Fibroblast of the conjunctiva (primary cell): ENCODE measurements at regions not wholly inside any gene's neighbourhood (a gene's known extent, or its start where the extent isn't known, plus 50 kb on each side); places are given as distances from the start of the nearest gene placed in this dataset.

ENCODE experiments used
- DNase-seq: peaks from one replicate; pipeline ENCODE4 v3.0.0-alpha.2; 2010; ENCODE audit warnings: low read depth

GRCh38 chr11:116115801-116116200, 611.6 kb upstream of the CADM1 start:
- DNase-seq: no peak

- DNase-seq: no peak
Measured at GRCh38 chr11:116114198-116114651, 610.0 kb upstream of the CADM1 start.

GRCh38 chr11:116112087-116112935, 608.1 kb upstream of the CADM1 start:
- DNase-seq: no peak

GRCh38 chr11:116111546-116111945, 607.3 kb upstream of the CADM1 start:
- no peak for DNase-seq

GRCh38 chr11:116110802-116111201, 606.6 kb upstream of the CADM1 start:
- DNase-seq: no peak

GRCh38 chr11:116110356-116110755, 606.1 kb upstream of the CADM1 start:
- DNase-seq: no peak

GRCh38 chr11:116109228-116109627, 605.0 kb upstream of the CADM1 start:
- no peak for DNase-seq

- DNase-seq: no peak
Measured at GRCh38 chr11:116108161-116108560, 603.9 kb upstream of the CADM1 start.

- no peak for DNase-seq
Measured at GRCh38 chr11:116107229-116107628, 603.0 kb upstream of the CADM1 start.

GRCh38 chr11:116104498-116105174, 600.4 kb upstream of the CADM1 start:
- no peak for DNase-seq

GRCh38 chr11:116101902-116102301, 597.7 kb upstream of the CADM1 start:
- DNase-seq: no peak

GRCh38 chr11:116100016-116100415, 595.8 kb upstream of the CADM1 start:
- DNase-seq: no peak

- no peak for DNase-seq
Measured at GRCh38 chr11:116099541-116099940, 595.3 kb upstream of the CADM1 start.

- DNase-seq: no peak
Measured at GRCh38 chr11:116096272-116096995, 592.2 kb upstream of the CADM1 start.

- no peak for DNase-seq
Measured at GRCh38 chr11:116093481-116094270, 589.5 kb upstream of the CADM1 start.

- DNase-seq: no peak
Measured at GRCh38 chr11:116093065-116093464, 588.9 kb upstream of the CADM1 start.

- no peak for DNase-seq
Measured at GRCh38 chr11:116086426-116086825, 582.2 kb upstream of the CADM1 start.

GRCh38 chr11:116085031-116085635, 580.9 kb upstream of the CADM1 start:
- DNase-seq: no peak

GRCh38 chr11:116084511-116084910, 580.3 kb upstream of the CADM1 start:
- DNase-seq: no peak

GRCh38 chr11:116082256-116082655, 578.0 kb upstream of the CADM1 start:
- DNase-seq: no peak

- DNase-seq: no peak
Measured at GRCh38 chr11:116079580-116079979, 575.4 kb upstream of the CADM1 start.
